Mesenchymal stem cell (in vitro differentiated cells and primary cell): ENCODE measurements at regions not wholly inside any gene's neighbourhood (a gene's known extent, or its start where the extent isn't known, plus 50 kb on each side); places are given as distances from the start of the nearest gene placed in this dataset.

Experiments used
- DNase-seq: peaks from one replicate; pipeline ENCODE4 v3.0.0-alpha.2; 2013
- H2AFZ ChIP-seq: one replicate; pipeline ENCODE4 v1.6.1; 2013; ENCODE audit warnings: low read depth, mild to moderate bottlenecking, control low read depth, inconsistent platforms, low read length, moderate library complexity
- H2AK5ac ChIP-seq: 2 replicates; pipeline ENCODE4 v1.6.1; 2013; ENCODE audit warnings: low read length, moderate library complexity, mild to moderate bottlenecking, inconsistent platforms; ENCODE audit not compliant: severe bottlenecking
- H2BK120ac ChIP-seq: one replicate; pipeline ENCODE4 v1.6.1; 2013; ENCODE audit warnings: low read depth, mild to moderate bottlenecking, inconsistent platforms, low read length, moderate library complexity
- H2BK12ac ChIP-seq, 2 experiments: one replicate each; pipeline ENCODE4 v1.6.1; 2013; ENCODE audit warnings: inconsistent platforms in 2 of 2, low read length in 2 of 2, mild to moderate bottlenecking in 2 of 2, moderate library complexity in 2 of 2, control low read depth in 1 of 2
- H2BK15ac ChIP-seq: one replicate; pipeline ENCODE4 v1.6.1; 2013; ENCODE audit warnings: mild to moderate bottlenecking, low read depth, inconsistent platforms; ENCODE audit not compliant: poor library complexity, severe bottlenecking
- H2BK5ac ChIP-seq: 2 replicates; pipeline ENCODE4 v1.6.1; 2013; ENCODE audit warnings: low read depth, mild to moderate bottlenecking, low read length, control low read depth, inconsistent platforms; ENCODE audit not compliant: poor library complexity, severe bottlenecking
- H3K14ac ChIP-seq, 2 experiments: one replicate each; pipeline ENCODE4 v1.6.1; 2013; ENCODE audit warnings: inconsistent platforms in 2 of 2, low read length in 2 of 2, control low read depth in 1 of 2, mild to moderate bottlenecking in 1 of 2, moderate library complexity in 1 of 2
- H3K18ac ChIP-seq, 2 experiments: one replicate each; pipeline ENCODE4 v1.6.1; 2013; ENCODE audit warnings: inconsistent platforms in 2 of 2, low read length in 2 of 2, control low read depth in 1 of 2, low read depth in 1 of 2, mild to moderate bottlenecking in 1 of 2
- H3K23ac ChIP-seq, 2 experiments: one replicate each; pipeline ENCODE4 v1.6.1; 2013; ENCODE audit warnings: inconsistent platforms in 2 of 2, low read length in 2 of 2, mild to moderate bottlenecking in 2 of 2, moderate library complexity in 2 of 2, control low read depth in 1 of 2
- H3K27ac ChIP-seq: 2 replicates; pipeline ENCODE4 v1.5.1; 2013; ENCODE audit warnings: mild to moderate bottlenecking, moderate library complexity, low read length, control low read depth, inconsistent platforms; ENCODE audit not compliant: poor library complexity, severe bottlenecking
- H3K27me3 ChIP-seq, 2 experiments: 2 replicates each; pipeline versions ENCODE4 v1.6.1 to v1.7.0; 2013; ENCODE audit warnings: low read length in 2 of 2, mild to moderate bottlenecking in 2 of 2, moderate library complexity in 2 of 2, control low read depth in 1 of 2, inconsistent platforms in 1 of 2; ENCODE audit not compliant: control insufficient read depth in 1 of 2, insufficient read depth in 1 of 2
- H3K36me3 ChIP-seq, 2 experiments: 2 replicates each; pipeline versions ENCODE4 v1.6.1 to v1.7.0; 2013; ENCODE audit warnings: low read length in 2 of 2, control low read depth in 1 of 2, inconsistent platforms in 1 of 2, low read depth in 1 of 2, mild to moderate bottlenecking in 1 of 2; ENCODE audit not compliant: insufficient read depth in 2 of 2, control insufficient read depth in 1 of 2
- H3K4ac ChIP-seq, 2 experiments: one replicate each; pipeline ENCODE4 v1.6.1; 2013; ENCODE audit warnings: inconsistent platforms in 2 of 2, low read length in 2 of 2, mild to moderate bottlenecking in 2 of 2, moderate library complexity in 2 of 2, control low read depth in 1 of 2, low read depth in 1 of 2
- H3K4me1 ChIP-seq: 2 replicates; pipeline ENCODE4 v1.6.1; 2013; ENCODE audit warnings: low read depth, low read length, control low read depth; ENCODE audit not compliant: control insufficient read depth, insufficient read depth
- H3K4me2 ChIP-seq: 2 replicates; pipeline ENCODE4 v1.6.1; 2013; ENCODE audit warnings: low read length, mild to moderate bottlenecking, inconsistent platforms; ENCODE audit not compliant: poor library complexity, severe bottlenecking
- H3K4me3 ChIP-seq, 2 experiments: 2 replicates each; pipeline versions ENCODE4 v1.5.1 to v1.7.0; 2013; ENCODE audit warnings: low read length in 2 of 2, mild to moderate bottlenecking in 2 of 2, control low read depth in 1 of 2, low read depth in 1 of 2; ENCODE audit not compliant: insufficient read depth in 1 of 2
- H3K79me1 ChIP-seq: replicated peaks from 2 replicates; pipeline ENCODE4 v1.6.1; 2013; ENCODE audit warnings: mild to moderate bottlenecking, control low read depth, low read length, inconsistent platforms; ENCODE audit not compliant: poor library complexity, severe bottlenecking
- H3K9ac ChIP-seq: 2 replicates; pipeline ENCODE4 v1.7.0; 2013; ENCODE audit warnings: mild to moderate bottlenecking, low read length, moderate library complexity
- H3K9me3 ChIP-seq: 2 replicates; pipeline ENCODE4 v1.7.0; 2013; ENCODE audit warnings: mild to moderate bottlenecking, low read length; ENCODE audit not compliant: control insufficient read depth
- H4K8ac ChIP-seq: one replicate; pipeline ENCODE4 v1.6.1; 2013; ENCODE audit warnings: inconsistent platforms, mild to moderate bottlenecking, low read length, moderate library complexity
- H4K91ac ChIP-seq: one replicate; pipeline ENCODE4 v1.6.1; 2013; ENCODE audit warnings: mild to moderate bottlenecking, low read length, inconsistent platforms
- WGBS: methylation state at CpG from one replicate; pipeline ENCODE4 v1.1.7; 2013; ENCODE audit warnings: mixed read lengths; 5-methylcytosine and 5-hydroxymethylcytosine counted together

- Histone ChIP-seq H3K4ac (no peak overlapping the region), H2BK120ac (no peak overlapping the region), H2BK15ac (no peak overlapping the region), H3K4me2 (no peak overlapping the region), H4K91ac (no peak overlapping the region), H3K27ac (no peak overlapping the region), H2AFZ (no peak overlapping the region), H2BK5ac (no peak overlapping the region), H4K8ac (no peak overlapping the region), H3K36me3 (no peaks in the 10 kb centered on the region), H3K4me3 (no peak overlapping the region), H3K4me1 (no peaks in the 10 kb centered on the region), H3K23ac (no peak overlapping the region), H2AK5ac (no peak overlapping the region), H3K18ac (no peak overlapping the region), H3K9ac (no peak overlapping the region), H3K9me3 (no peaks in the 10 kb centered on the region), H3K79me1 (no peaks in the 10 kb centered on the region), H3K27me3 (peaks cover 0 to 8% of the 10 kb centered on the region in 2 experiments), H2BK12ac (no peak overlapping the region), H3K14ac (no peak overlapping the region)
- WGBS, result 95% methylated on average over 5 of the region's 5 CpGs
- DNase-seq, result no peak
These were observed 112.6 kb upstream of the DYRK2 start for GRCh38 chr12:67535971-67536370.

- H3K14ac ChIP-seq, result peak overlapping the region in 1 of 2 experiments; percentile 53
- H2AFZ ChIP-seq, result no peak overlapping the region
- no peaks in the 10 kb centered on the region for H3K9me3 ChIP-seq
- H2BK120ac ChIP-seq, result no peak overlapping the region
- H2BK5ac ChIP-seq, result no peak overlapping the region
- 75% methylated on average over 7 of the region's 9 CpGs for WGBS
- no peak overlapping the region for H2BK12ac ChIP-seq
- DNase-seq, result no peak
- H3K18ac ChIP-seq, result no peak overlapping the region
- no peak overlapping the region for H2BK15ac ChIP-seq
- no peak overlapping the region for H4K91ac ChIP-seq
- no peak overlapping the region for H3K4ac ChIP-seq
- H3K27ac ChIP-seq, result no peak overlapping the region
- H3K23ac ChIP-seq, result peak overlapping the region in 1 of 2 experiments; percentile 77
- no peak overlapping the region for H4K8ac ChIP-seq
- H3K4me1 ChIP-seq, result peaks cover 1% of the 10 kb centered on the region
- H3K9ac ChIP-seq, result no peak overlapping the region
- H3K27me3 ChIP-seq, result peaks cover 8% of the 10 kb centered on the region in 2 experiments
- H3K79me1 ChIP-seq, result no peaks in the 10 kb centered on the region
- no peak overlapping the region for H2AK5ac ChIP-seq
- H3K4me2 ChIP-seq, result no peak overlapping the region
- no peaks in the 10 kb centered on the region for H3K36me3 ChIP-seq
- H3K4me3 ChIP-seq, result no peak overlapping the region
These were observed 109.2 kb upstream of the DYRK2 start for GRCh38 chr12:67539329-67539728.

DNA sequence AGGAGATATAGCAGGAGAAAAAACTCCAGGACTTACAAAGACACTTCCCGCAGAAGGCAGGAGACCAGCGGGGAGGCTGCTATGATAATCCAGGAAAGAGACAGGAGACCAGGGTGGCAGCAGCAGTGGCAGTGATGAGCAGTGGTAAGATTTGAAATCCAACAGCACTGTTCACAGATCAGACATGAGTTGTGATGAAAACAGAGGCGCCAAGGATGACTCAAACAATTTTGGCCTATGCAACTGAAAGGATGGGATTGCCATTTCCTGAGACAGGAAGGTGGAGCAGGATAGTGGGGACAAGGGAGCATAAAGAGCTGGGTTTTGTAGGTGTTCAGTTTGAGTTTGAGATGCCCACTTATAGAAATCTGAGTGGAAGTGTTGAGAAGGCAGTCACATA lies 108.6 kb upstream of the DYRK2 start:
- H3K18ac ChIP-seq, result no peak overlapping the region

GRCh38 chr12:67540920-67541624 lies 107.5 kb upstream of the DYRK2 start:
- peaks cover 8 to 9% of the 10 kb centered on the region in 2 experiments for H3K27me3 ChIP-seq
- H4K8ac ChIP-seq, result no peak overlapping the region
- H3K4me1 ChIP-seq, result peaks cover 1% of the 10 kb centered on the region
- H3K36me3 ChIP-seq, result no peaks in the 10 kb centered on the region
- no peaks in the 10 kb centered on the region for H3K79me1 ChIP-seq
- no peak overlapping the region for H2BK15ac ChIP-seq
- H3K4me3 ChIP-seq, result no peak overlapping the region
- H2BK5ac ChIP-seq, result no peak overlapping the region
- no peak overlapping the region for H3K14ac ChIP-seq
- no peak overlapping the region for H3K23ac ChIP-seq
- H3K18ac ChIP-seq, result no peak overlapping the region
- no peak overlapping the region for H2BK120ac ChIP-seq
- no peaks in the 10 kb centered on the region for H3K9me3 ChIP-seq
- H3K9ac ChIP-seq, result no peak overlapping the region
- H3K4me2 ChIP-seq, result no peak overlapping the region
- no peak for DNase-seq
- H3K27ac ChIP-seq, result no peak overlapping the region
- no peak overlapping the region for H2BK12ac ChIP-seq
- H2AK5ac ChIP-seq, result no peak overlapping the region
- H2AFZ ChIP-seq, result no peak overlapping the region
- no peak overlapping the region for H3K4ac ChIP-seq
- H4K91ac ChIP-seq, result no peak overlapping the region
- 85% methylated on average over 6 of the region's 8 CpGs for WGBS

More for the DNA sequence above, 108.6 kb upstream of the DYRK2 start:
- H2BK12ac ChIP-seq, result no peak overlapping the region
- no peaks in the 10 kb centered on the region for H3K79me1 ChIP-seq
- DNase-seq, result no peak
- no peak overlapping the region for H2BK120ac ChIP-seq
- H3K4me1 ChIP-seq, result peaks cover 1% of the 10 kb centered on the region
- H4K8ac ChIP-seq, result no peak overlapping the region
- H3K4ac ChIP-seq, result no peak overlapping the region
- no peaks in the 10 kb centered on the region for H3K36me3 ChIP-seq
- peaks cover 8 to 9% of the 10 kb centered on the region in 2 experiments for H3K27me3 ChIP-seq
- no peak overlapping the region for H3K9ac ChIP-seq
- no peak overlapping the region for H2AFZ ChIP-seq
- no peak overlapping the region for H2BK15ac ChIP-seq
- no peak overlapping the region for H3K14ac ChIP-seq
- no peak overlapping the region for H3K4me2 ChIP-seq
- WGBS, result 99% methylated on average over 3 of the region's 3 CpGs
- H3K23ac ChIP-seq, result no peak overlapping the region
- H4K91ac ChIP-seq, result no peak overlapping the region
- H3K4me3 ChIP-seq, result no peak overlapping the region
- no peak overlapping the region for H3K27ac ChIP-seq
- no peak overlapping the region for H2AK5ac ChIP-seq
- H2BK5ac ChIP-seq, result no peak overlapping the region
- no peaks in the 10 kb centered on the region for H3K9me3 ChIP-seq
